Colonic mucosa (tissue), 4 donors: ENCODE measurements at regions not wholly inside any gene's neighbourhood (a gene's known extent, or its start where the extent isn't known, plus 50 kb on each side); places are given as distances from the start of the nearest gene placed in this dataset.

Experiments used
- DNase-seq: peaks from one replicate; pipeline ENCODE4 v3.0.0-alpha.2; 2020
- H3K27ac ChIP-seq: fragments of 200-600 bp; one replicate; pipeline ENCODE4 v1.8.0; 2021
- H3K27me3 ChIP-seq: fragments of 200-600 bp; one replicate; pipeline ENCODE4 v1.8.0; 2021
- H3K36me3 ChIP-seq: fragments of 200-600 bp; one replicate; pipeline ENCODE4 v1.8.0; 2021
- H3K4me1 ChIP-seq: fragments of 200-600 bp; one replicate; pipeline ENCODE4 v1.8.0; 2021; ENCODE audit warnings: mild to moderate bottlenecking
- H3K4me3 ChIP-seq: fragments of 200-600 bp; one replicate; pipeline ENCODE4 v1.8.0; 2021
- H3K9ac ChIP-seq, 2 donors: one replicate each; pipeline ENCODE4 v1.7.0; 2013; ENCODE audit warnings: control low read depth in 2 of 2, low read depth in 2 of 2, low read length in 2 of 2
- H3K9me3 ChIP-seq: fragments of 200-600 bp; one replicate; pipeline ENCODE4 v1.8.0; 2021
- CTCF ChIP-seq: fragments of 200-600 bp; IDR thresholded peaks from one replicate; pipeline ENCODE4 v1.8.0; 2022; ENCODE audit warnings: antibody characterized with exemption, mild to moderate bottlenecking
- intact Hi-C: fragments of 100-400 bp; cut with DNase I; formaldehyde crosslinking; loops from one replicate; pipeline ENCODE4 v1.14.1; 2022
- donor health status: healthy.
- donor health status: DM: no; HTN: no; CAD: no.
- donor health status: DM: no; HTN: no; CAD: no.

DNA sequence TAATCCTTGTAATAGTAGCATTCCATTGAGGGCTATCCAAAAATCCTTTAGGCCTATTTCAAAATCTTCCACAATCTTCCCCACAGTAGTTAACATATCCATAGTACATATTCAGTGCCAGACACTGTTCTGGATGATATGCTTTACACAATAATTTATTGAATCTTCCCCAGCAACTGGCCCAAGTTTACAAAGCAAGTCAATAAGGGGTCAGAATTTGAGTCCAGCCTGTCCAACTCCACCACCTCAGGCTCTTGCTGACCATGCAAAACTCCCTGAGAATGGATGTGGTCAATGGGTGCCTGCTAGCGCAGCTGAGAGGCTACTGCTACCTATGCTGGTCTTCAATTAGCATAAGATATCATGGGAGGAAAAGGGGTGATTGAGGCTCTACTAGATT is 529.6 kb downstream of the FGF9 start:
- no peaks in the 10 kb centered on the region for H3K4me1 ChIP-seq

GRCh38 chr13:22201375-22201925 is 530.6 kb downstream of the FGF9 start:
- H3K9ac ChIP-seq, result no peak overlapping the region
- DNase-seq, result no peak
- intact Hi-C loops, result no loop called here

More for the DNA sequence above, 529.6 kb downstream of the FGF9 start:
- Histone ChIP-seq H3K4me3 (no peak overlapping the region), H3K9ac (no peak overlapping the region), H3K36me3 (no peaks in the 10 kb centered on the region), H3K27me3 (no peaks in the 10 kb centered on the region), H3K9me3 (no peaks in the 10 kb centered on the region), H3K27ac (no peak overlapping the region)
- intact Hi-C loops, result no loop called here
- no peak for DNase-seq
- no peak for TF ChIP-seq CTCF

DNA sequence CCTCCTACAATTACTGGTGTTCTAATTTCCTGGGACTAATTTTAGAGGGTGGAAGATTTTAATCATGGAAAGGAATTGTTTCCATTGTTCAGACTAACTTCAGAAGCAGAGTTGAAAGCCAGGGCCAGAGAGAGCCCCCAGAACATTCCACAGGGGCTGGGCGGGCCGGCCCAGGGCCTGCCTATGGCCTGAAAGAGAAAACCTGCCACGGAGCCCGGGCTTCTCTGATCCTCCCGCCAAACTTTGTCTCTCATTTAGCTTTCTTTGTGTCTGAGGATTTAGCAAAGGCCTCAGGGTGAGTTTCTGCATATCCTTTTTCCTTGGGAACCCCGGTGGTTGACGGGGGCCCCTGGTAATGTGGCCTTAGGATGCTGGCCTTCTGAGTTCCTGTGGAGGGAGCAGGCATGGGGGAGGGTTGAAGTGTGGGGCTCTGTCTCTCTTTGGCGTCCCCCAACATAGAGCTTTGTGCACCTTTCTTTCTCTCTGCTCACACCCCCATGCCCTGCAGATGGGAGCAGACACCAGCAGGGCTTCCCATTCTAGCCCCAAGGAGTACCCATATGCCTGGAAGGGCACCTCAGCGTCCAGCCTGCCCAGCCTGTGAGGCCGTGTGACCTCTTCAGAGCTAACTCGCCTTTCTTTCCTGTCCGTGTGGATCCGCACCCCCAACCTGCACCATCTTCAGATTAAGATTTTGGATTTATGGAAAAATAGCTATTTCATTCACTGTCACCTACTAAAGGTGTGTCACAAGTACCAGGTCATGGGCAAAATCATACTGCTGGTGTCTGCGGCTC is 539.5 kb downstream of the FGF9 start:
- no peak overlapping the region for H3K9ac ChIP-seq
- H3K9me3 ChIP-seq, result no peaks in the 10 kb centered on the region
- no peaks in the 10 kb centered on the region for H3K4me1 ChIP-seq
- intact Hi-C loops, result no loop called here
- DNase-seq, result no peak
- no peaks in the 10 kb centered on the region for H3K27me3 ChIP-seq
- H3K36me3 ChIP-seq, result no peaks in the 10 kb centered on the region
- no peak for TF ChIP-seq CTCF
- H3K4me3 ChIP-seq, result no peak overlapping the region
- H3K27ac ChIP-seq, result no peak overlapping the region

More at GRCh38 chr13:22201375-22201925, 530.6 kb downstream of the FGF9 start:
- no peaks in the 10 kb centered on the region for H3K27me3 ChIP-seq
- no peaks in the 10 kb centered on the region for H3K36me3 ChIP-seq
- H3K27ac ChIP-seq, result no peak overlapping the region
- H3K4me3 ChIP-seq, result no peak overlapping the region
- no peaks in the 10 kb centered on the region for H3K9me3 ChIP-seq
- no peaks in the 10 kb centered on the region for H3K4me1 ChIP-seq
- TF ChIP-seq CTCF, result no peak

DNA sequence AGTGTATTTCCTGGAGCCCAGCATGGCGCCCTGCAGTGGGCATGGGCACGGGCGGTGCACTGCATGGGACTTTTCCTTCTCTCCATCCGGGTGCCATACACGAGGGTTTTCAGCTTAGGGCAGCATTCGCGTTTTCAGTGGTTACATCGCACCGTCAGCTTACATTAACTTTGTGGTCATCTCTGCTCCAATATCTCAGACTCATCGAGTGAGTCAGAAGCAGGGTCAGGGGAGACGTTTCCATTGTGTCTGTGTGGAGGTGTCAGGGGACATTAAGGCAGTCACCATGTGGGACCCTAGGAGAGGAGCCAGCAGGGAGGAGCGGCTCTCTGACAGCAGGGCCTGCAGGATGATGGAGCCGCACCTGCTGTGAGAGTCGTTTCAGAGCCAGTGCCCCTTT is 541.0 kb downstream of the FGF9 start:
- no peaks in the 10 kb centered on the region for H3K27me3 ChIP-seq
- H3K4me1 ChIP-seq, result no peaks in the 10 kb centered on the region
- intact Hi-C loops, result no loop called here
- no peak for DNase-seq
- H3K27ac ChIP-seq, result no peak overlapping the region
- TF ChIP-seq CTCF, result no peak
- no peaks in the 10 kb centered on the region for H3K36me3 ChIP-seq
- no peak overlapping the region for H3K9ac ChIP-seq
- H3K4me3 ChIP-seq, result no peak overlapping the region
- H3K9me3 ChIP-seq, result no peaks in the 10 kb centered on the region

GRCh38 chr13:22212576-22212975 is 541.7 kb downstream of the FGF9 start:
- no peak overlapping the region for H3K9ac ChIP-seq
- H3K27ac ChIP-seq, result no peak overlapping the region
- no peak for TF ChIP-seq CTCF
- no peak for DNase-seq
- intact Hi-C loops, result no loop called here
- no peaks in the 10 kb centered on the region for H3K4me1 ChIP-seq
- H3K4me3 ChIP-seq, result no peak overlapping the region
- no peaks in the 10 kb centered on the region for H3K27me3 ChIP-seq
- H3K36me3 ChIP-seq, result no peaks in the 10 kb centered on the region
- H3K9me3 ChIP-seq, result no peaks in the 10 kb centered on the region
